Thyroid gland (tissue), 4 donors: ENCODE measurements at regions not wholly inside any gene's neighbourhood (a gene's known extent, or its start where the extent isn't known, plus 50 kb on each side); places are given as distances from the start of the nearest gene placed in this dataset.
"Not testable (repeated sequence)": the region's sequence is repeated elsewhere in the genome, so short reads cannot be mapped to it uniquely, and the experiment has no call there.

Experiments
- CTCF ChIP-seq, 6 experiments: fragments of 200-600 bp in 3 of 6; fragments of 450-650 bp in 3 of 6; sonication (generic) in 3 of 6; IDR thresholded peaks; one replicate each; pipeline ENCODE4 v1.5.1; 2016 to 2019; ENCODE audit warnings: antibody characterized with exemption in 6 of 6, mild to moderate bottlenecking in 2 of 6, inconsistent platforms in 1 of 6, moderate library complexity in 1 of 6
- POLR2A ChIP-seq, 2 donors: fragments of 450-650 bp; IDR thresholded peaks; one replicate each; pipeline ENCODE4 v1.6.1; 2017; ENCODE audit warnings: antibody characterized with exemption in 2 of 2, mild to moderate bottlenecking in 2 of 2, moderate library complexity in 1 of 2

- TF ChIP-seq CTCF, POLR2A (IDR thresholded peaks at IDR 0.05): not testable (repeated sequence)
Measured at GRCh38 chr1:219410721-219411120, 202.2 kb downstream of the ZC3H11B start.
